ENCODE measurements at regions not wholly inside any gene's neighbourhood (a gene's known extent, or its start where the extent isn't known, plus 50 kb on each side); places are given as distances from the start of the nearest gene placed in this dataset.
"Not testable (repeated sequence)": the region's sequence is repeated elsewhere in the genome, so short reads cannot be mapped to it uniquely, and the experiment has no call there.

DNA sequence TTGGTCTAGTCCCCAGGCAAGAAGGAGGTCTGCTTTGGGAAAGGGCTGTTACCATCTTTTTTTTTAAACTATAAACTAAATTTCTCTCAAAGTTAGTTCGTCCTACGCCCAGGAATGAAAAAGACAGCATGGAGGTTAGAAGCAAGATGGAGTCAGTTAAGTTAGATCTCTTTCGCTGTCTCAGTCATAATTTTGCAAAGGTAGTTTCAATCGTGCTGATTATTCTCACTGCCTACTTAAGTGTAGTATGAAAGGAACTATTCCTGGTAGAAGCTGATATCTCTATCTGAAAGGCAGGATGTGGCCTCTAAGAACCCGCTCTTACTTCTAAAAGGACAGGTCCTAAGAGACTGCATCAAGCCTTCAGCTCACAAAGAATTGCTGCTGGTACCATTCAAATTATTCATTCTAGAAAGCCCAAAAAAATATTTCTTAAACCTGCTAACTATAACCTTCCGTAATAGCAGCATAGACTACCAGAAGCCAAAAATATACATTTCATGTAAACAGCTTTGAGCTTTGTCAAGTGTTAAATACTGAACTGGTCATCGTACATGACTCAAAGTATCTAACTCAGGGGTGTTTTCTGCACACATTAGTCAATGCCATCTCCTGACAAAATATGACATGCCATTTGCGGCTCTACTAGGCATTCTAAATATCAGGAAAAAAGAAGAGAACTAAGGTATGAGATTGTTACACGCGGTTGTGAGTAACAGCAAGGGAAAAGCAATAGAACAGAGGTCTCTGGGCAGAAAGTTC is 96.0 kb upstream of the CCDC80 start:
- DNase-seq (ENCODE audit: low read depth) = no peak

DNA sequence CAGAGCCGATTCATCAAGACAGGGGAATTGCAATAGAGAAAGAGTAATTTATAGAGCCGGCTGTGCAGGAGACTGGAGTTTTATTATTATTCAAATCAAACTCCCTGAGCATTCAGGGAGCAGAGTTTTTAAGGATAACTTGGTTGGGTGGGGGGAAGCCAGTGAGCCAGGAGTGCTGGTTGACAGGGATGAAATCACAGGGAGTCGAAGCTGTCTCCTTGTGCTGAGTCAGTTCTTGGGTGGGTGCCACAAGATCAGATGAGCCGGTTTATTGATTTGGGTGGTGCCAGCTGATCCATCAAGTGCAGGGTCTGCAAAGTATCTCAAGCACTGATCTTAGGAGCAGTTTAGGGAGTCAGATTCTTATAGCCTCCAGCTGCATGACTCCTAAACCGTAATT is 95.4 kb upstream of the CCDC80 start:
- no peak for DNase-seq (ENCODE audit: low read depth)

DNA sequence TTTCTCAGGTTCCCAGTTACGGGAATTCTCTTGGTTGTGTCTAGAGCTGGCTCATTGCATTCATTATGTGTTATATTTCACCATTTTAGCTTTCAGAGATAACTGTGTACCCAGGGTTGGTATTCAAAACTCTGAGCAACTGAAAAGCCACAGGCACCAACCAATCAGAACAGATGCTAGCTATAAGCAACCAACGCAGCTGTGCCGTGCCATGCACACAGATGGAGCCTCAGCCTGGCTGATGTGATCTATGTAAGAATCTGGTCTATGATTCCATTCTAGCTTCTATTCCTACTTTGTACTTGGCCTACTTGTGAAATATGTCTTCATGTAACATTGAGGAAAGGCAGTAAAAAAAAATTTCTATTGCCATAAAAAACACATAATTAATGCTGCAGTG is 95.0 kb upstream of the CCDC80 start:
- DNase-seq (ENCODE audit: low read depth) = no peak

DNA sequence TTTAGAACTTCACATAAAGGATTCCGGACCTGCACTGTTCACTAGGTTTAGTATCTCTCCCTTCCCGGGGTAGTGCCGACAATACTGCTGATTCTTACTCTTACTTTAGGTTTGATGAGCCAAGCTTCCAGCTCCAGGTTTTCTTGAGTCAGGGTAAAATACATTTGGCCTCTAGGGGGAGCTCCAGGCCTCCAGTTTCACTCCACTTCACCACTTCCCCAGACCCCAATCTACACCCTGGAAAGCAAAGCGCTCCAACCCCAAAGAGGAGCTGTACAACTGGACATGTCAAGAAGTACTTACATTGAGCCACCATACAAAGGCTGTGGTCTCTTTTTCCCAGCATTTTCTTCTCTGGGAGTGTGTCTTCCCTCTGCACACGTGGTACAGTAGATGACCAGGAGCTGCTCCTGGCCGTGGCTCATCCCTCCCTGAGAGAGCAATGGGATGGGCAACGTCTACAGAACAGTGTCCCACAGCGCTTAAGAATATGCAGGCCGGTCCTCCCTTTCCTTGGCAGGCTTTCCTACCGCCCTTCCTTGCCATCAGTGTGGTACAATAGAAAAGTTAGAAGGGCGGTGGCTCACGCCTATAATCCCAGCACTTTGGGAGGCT is 93.9 kb upstream of the CCDC80 start:
- DNase-seq (ENCODE audit: low read depth) = no peak

DNA sequence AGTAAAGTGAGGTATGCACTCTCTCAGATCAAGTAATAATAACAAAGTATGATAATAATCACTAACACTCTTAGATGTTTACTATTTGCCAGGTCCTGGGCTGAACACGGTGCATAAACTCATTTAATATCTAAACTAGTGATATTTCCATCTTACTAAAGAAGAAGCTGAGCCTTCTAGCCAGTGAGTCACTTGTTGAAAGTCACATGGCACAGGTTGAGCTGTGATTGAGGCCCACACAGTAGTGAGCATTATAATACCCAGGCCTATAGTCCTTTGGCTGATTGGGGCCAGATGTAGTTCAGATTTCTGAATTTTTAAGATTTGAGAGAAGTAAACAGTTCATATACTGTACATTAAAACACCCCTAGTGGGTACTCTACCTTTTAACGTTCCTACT is 93.2 kb upstream of the CCDC80 start:
- no peak for DNase-seq (ENCODE audit: low read depth)

DNA sequence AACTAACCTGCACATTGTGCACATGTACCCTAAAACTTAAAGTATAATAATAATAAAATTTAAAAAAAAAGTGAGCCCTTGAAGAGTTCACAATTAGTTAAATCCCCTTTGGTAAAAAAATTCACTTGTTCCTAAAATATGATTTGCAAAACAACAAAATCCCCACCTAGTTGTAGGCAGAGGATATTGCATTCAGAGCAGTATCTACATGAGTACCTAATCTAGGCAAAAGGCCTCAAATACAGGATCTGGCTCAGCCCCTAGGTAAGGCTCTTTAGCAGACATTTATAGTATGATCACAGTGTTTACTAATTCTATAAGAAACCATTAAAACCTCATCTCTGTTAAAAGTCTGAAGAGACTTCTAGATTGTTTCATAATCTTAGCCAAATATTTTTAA is 89.3 kb upstream of the CCDC80 start:
- DNase-seq (ENCODE audit: low read depth) = no peak

DNA sequence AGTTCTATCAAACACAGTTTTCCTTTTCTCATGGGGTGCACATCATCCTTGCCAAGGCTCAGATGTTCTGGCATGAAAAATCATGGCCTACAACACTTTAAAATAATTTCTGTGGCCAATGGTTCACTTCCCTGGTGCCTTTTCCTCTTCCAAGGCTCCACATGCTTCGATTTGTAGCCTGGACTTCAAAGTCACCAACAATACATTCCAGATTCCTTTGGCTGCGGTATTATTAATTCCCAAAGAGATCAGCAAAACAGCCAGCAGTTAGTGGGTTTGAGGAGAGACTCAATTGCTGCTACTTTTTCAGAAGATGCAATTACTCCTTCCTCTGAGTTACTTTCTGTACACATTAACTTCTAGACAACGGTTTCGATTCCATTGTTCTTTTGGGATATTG is 80.3 kb upstream of the CCDC80 start:
- no peak for DNase-seq (ENCODE audit: low read depth)

DNA sequence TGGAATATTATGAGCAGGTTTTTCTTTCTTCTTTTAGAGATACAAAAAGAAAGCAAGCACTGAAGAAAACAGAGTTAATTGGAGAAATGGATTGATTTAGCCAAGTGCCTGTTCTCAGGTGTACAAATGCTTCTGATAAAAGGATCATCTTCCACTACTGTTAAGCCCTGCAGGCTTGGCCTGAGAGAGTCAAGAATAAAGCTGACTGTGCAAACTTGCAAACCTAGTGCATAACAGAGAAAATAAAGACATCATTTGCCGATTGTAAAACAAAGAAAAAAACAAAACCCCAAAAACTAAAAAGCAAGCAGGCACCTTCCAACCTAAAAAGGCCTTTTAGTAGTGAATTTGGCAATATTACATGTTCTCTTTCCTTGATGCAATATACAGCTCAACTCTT is 78.0 kb upstream of the CCDC80 start:
- no peak for DNase-seq (ENCODE audit: low read depth)

DNA sequence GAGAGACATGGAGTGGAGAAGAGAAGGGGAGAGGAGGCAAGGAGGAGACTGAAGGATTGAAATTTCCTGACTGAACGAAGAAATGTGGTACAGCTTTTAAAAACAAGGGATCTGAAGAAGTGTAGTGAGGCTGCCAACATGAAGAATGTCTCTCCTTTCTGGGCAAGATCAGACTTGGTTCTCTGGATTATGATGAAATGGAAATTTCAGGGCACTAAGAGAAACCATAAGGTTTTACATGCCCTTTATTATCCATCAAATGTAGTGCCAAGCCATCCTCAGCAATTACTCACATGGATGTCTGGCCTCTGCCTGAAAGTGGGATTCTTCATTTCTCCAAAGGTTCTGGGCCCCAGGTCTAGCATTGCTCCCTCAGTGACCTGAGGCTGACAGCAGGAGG is 77.6 kb upstream of the CCDC80 start:
- DNase-seq (ENCODE audit: low read depth) = no peak

DNA sequence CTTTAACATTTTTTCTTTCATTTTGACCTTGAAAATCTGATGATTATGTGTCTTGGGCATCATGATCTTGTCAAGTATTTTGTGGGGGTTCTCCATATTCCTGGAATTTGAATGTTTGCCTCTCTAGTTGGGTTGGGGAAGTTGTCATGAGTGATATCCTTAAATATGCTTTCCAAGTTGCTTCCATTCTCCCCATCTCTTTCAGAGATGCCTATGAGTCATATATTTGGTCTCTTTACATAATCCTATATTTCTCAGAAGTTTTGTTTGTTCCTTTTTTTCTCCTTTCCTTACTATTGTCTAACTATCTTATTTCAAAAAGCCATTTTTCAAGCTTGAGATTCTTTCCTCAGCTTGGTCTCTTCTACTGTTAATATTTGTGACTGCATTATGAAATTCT is 69.0 kb upstream of the CCDC80 start:
- no peak for DNase-seq (ENCODE audit: low read depth)

DNA sequence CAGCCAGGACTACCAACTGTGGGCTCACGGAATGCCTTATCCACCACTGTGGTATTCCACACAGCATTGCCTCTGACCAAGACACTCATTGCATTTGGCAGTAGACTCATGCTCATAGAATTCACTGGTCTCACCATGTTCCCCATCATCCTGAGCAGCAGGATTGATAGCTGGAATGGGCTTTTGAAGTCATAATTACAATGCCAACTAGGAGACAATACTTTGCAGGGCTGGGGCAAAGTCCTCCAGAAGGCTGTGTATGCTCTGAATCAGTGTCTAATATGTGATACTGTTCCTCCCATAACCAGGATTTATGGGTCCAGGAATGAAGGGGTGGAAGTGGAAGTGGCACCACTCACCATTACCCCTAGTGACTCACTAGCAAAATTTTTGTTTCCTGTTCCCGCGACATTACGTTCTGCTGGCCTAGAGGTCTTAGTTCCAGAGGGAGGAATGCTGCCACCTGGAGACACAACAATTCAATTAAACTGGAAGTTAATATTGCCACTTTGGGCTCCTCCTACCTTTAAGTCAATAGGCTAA is 58.6 kb upstream of the CCDC80 start:
- no peak for DNase-seq (ENCODE audit: low read depth)

DNA sequence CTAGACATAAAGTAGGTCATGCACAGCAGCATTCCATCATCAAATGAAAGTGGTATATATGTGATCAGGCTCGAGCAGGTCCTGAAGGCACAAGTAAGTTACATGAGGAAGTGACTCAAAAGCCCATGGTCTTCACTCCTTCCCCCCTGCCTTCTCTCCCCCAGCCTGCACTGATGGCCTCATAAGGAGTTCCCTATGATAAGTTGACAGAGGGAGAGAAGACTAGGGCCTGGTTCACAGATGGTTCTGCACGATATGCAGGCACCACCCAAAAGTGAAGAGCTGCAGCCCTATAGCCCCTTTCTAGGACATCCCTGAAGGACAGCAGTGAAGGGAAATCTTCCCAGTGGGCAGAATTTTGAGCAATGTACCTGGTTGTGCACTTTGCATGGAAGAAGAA is 57.5 kb upstream of the CCDC80 start:
- not testable (repeated sequence) for DNase-seq (ENCODE audit: low read depth)

DNA sequence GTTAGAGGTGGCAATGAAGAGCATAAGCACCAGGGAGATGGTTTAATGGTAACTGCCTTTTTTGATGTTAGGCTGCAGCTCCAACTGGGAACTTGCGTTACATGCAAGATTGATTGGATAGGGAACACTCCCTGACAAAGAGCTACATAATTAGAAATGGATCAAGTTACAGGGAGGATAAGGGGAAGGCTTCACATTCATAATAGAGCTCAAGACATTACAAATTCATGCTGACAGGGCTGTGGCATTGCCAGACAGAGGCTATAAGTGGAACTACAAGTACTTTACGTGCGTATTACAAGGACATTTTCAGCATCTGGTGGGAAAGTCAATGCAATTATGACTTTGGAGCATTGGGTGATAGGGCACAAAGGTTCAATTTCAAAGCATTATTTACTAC is 55.3 kb upstream of the CCDC80 start:
- DNase-seq (ENCODE audit: low read depth) = not testable (repeated sequence)

DNA sequence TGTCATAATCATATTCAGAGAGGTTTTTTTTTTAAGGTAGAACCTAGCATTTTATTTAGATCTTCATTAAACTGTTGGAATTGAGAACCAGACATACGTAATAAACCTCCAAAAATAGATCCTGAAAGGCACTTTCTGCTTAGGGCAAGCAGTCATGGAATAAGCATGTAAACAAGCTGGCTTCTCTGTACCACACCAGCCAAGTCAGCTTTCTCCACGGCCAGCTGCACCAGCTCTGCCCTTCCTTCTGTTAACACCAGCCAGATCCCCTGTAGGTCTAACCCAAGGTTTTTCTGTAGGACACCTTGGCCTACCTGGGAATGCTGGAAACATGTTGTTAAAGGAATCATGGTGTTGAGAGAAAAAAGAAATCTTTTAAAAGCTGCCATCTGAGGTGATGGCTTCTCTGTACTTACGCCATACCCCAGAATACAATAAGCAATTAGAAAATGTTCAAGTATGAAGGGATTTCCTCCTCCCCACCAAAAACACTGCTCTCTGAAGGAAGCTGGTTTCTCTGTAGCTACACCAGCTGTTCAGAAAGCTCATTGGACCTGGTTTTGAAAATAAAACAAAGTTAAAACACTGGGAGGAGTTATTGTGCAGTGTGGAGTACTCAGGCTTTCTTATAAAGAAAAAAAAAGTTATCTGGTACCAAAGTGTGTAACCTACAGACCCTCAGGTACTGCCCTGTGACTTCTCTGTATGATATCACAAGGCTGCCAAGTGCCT is 54.6 kb upstream of the CCDC80 start:
- not testable (repeated sequence) for DNase-seq (ENCODE audit: low read depth)

DNA sequence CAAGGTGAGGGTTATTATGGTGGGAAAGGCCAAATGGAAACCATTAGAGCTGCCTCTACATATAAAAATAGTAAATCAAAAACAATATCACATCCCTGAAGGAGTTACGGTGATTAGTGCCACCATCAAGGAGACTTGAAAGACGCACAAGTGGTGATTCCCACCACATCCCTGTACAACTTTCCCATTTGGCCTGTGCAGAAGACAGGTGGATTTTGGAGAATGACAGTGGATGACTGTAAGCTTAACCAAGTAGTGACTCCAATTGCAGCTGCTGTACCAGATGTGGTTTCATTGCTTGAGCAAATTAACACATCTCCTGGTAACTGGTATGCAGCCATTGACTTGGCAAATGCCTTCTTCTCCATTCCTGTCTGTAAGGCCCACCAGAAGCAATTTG is 54.0 kb upstream of the CCDC80 start:
- not testable (repeated sequence) for DNase-seq (ENCODE audit: low read depth)

DNA sequence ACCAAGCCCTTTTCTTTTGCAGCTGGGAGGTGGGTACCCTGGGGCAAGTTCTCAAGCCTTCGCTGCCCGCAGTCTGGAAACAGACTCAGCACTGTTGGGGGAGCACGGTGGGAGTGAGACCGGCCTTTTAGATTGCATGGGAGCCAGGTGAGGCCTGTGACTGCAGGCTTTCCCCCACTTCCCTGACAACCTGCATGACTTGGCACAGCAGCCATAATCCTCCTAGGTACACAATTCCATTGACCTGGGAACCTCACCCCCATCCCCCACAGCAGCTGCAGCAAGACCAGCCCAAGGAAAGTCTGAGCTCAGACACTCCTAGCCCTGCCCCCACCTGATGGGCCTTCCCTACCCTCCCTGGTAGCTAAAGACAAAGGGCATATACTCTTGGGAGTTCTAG is 52.2 kb upstream of the CCDC80 start:
- no peak for DNase-seq (ENCODE audit: low read depth)

Data from forelimb muscle (tissue), 1 donor.